ENCODE measurements at regions not wholly inside any gene's neighbourhood (a gene's known extent, or its start where the extent isn't known, plus 50 kb on each side); places are given as distances from the start of the nearest gene placed in this dataset.
"Not testable (repeated sequence)": the region's sequence is repeated elsewhere in the genome, so short reads cannot be mapped to it uniquely, and the experiment has no call there.

DNA sequence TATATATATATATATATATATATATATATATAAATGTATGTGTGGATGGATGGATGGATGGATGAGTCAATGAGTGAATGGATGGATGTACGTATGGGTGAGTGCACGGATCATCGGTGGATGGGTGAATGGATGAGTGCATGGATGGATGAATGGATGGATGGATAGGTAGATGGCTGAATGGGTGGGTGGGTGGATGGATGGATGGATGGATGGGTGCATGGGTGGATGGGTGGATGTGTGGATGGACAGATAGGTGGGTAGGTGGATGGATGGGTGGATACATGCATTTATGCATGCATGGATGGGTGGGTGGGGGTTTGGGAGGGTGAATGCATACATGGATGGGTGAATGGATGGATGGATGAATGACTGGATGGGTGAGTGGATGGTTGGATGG, 138.8 kb upstream of the ZNF469 start:
- TF ChIP-seq, protein P1, sequence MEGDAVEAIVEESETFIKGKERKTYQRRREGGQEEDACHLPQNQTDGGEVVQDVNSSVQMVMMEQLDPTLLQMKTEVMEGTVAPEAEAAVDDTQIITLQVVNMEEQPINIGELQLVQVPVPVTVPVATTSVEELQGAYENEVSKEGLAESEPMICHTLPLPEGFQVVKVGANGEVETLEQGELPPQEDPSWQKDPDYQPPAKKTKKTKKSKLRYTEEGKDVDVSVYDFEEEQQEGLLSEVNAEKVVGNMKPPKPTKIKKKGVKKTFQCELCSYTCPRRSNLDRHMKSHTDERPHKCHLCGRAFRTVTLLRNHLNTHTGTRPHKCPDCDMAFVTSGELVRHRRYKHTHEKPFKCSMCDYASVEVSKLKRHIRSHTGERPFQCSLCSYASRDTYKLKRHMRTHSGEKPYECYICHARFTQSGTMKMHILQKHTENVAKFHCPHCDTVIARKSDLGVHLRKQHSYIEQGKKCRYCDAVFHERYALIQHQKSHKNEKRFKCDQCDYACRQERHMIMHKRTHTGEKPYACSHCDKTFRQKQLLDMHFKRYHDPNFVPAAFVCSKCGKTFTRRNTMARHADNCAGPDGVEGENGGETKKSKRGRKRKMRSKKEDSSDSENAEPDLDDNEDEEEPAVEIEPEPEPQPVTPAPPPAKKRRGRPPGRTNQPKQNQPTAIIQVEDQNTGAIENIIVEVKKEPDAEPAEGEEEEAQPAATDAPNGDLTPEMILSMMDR (IDR thresholded peaks at IDR 0.05; ENCODE audit: poor library complexity) = not testable (repeated sequence)
- not testable (repeated sequence) for TF ChIP-seq EZH2phosphoT487 (IDR thresholded peaks at IDR 0.05; ENCODE audit: low read depth, severe bottlenecking, unreplicated experiment)

Measured in hepatocyte (in vitro differentiated cells).